PFSK-1 (cell line): ENCODE measurements at regions not wholly inside any gene's neighbourhood (a gene's known extent, or its start where the extent isn't known, plus 50 kb on each side); places are given as distances from the start of the nearest gene placed in this dataset.

Experiments
- FOXP2 ChIP-seq: optimal IDR thresholded peaks from 2 replicates; pipeline ENCODE3; 2011; ENCODE audit warnings: borderline replicate concordance, control low read depth, inconsistent platforms; ENCODE audit not compliant: insufficient read depth; ENCODE audit errors: extremely low read length, extremely low read depth
- POLR2AphosphoS5 ChIP-seq: IDR thresholded peaks from 2 replicates; pipeline ENCODE4 v1.6.1; 2012; ENCODE audit warnings: low read depth, mild to moderate bottlenecking, control low read depth, low read length, moderate library complexity
- REST ChIP-seq, 2 experiments: IDR thresholded peaks; 2 replicates each; pipeline versions ENCODE4 v1.6.1 to v1.8.0; 2011 to 2012; ENCODE audit warnings: low read depth in 2 of 2, low read length in 2 of 2, control low read depth in 1 of 2, inconsistent platforms in 1 of 2, mild to moderate bottlenecking in 1 of 2, moderate library complexity in 1 of 2; ENCODE audit not compliant: insufficient read depth in 1 of 2
- SIN3A ChIP-seq: IDR thresholded peaks from 2 replicates; pipeline ENCODE4 v1.6.1; 2012; ENCODE audit warnings: mild to moderate bottlenecking, low read length, moderate library complexity, borderline replicate concordance; ENCODE audit not compliant: insufficient read depth
- TAF1 ChIP-seq: IDR thresholded peaks from 2 replicates; pipeline ENCODE4 v1.6.1; 2012; ENCODE audit warnings: low read length, control low read depth, borderline replicate concordance; ENCODE audit not compliant: insufficient read depth

- TF ChIP-seq REST (IDR thresholded peaks at IDR 0.05; ENCODE audit: insufficient read depth in 1 of 2, low read depth in 2 of 2, low read length in 2 of 2) (no peak), SIN3A (no peak), POLR2AphosphoS5 (no peak), TAF1 (no peak), FOXP2 (no peak)
Observed at GRCh38 chr17:79406316-79406715, 204.5 kb downstream of the RBFOX3 start.
